GM19452 (cell line): ENCODE measurements at regions not wholly inside any gene's neighbourhood (a gene's known extent, or its start where the extent isn't known, plus 50 kb on each side); places are given as distances from the start of the nearest gene placed in this dataset.
"Not testable (repeated sequence)": the region's sequence is repeated elsewhere in the genome, so short reads cannot be mapped to it uniquely, and the experiment has no call there.

ENCODE experiments used
- ATAC-seq: cut with Tn5 transposase; IDR thresholded peaks from one replicate; pipeline ENCODE4 v1.9.1; 2021; ENCODE audit not compliant: unreplicated experiment

DNA sequence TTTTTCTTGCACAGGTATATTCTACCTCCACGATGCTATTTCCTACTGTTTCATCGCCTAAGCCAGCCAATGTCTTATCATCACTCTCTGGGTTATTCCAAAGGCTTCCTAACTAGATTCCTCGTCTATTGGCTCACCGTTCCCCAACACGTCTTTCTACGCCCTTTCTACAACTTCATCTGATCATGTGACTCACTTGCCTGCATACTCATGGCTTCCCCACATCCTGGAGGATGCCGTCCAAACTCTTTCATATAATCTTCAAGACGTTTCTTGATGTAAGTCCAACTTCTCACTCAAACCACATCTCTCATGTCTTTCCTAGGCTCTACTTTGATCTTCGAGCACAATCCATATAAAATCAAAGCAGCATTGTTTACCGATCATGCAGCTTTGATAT lies 322.0 kb upstream of the PPARGC1A start:
- ATAC-seq, result no peak

DNA sequence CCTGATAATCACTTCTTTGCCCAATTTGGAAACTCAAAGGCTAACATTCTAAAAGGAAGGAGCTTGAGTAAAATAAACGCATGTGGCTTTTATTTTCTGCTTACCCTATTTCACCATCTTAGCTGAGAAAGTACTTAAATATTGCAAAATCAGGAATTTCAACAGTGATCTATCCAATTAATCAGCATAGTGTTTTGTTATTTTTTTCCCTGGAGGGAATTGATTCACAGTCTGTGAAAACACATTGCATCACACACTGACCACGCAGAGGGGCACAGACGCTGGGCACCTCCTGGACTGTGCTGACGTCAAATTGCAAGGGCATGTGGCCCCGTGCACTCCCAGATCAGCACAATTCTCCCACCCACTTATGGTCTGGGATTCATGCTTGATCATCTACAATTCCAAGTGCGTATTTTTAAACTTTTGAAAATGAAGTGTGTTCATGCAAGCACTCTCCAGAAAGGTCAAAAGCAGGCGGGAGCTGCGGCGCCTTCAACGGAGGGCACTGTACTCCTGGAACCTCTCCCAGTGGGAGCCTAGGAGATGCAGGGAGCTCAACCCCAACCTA lies 320.6 kb upstream of the PPARGC1A start:
- ATAC-seq, result no peak

DNA sequence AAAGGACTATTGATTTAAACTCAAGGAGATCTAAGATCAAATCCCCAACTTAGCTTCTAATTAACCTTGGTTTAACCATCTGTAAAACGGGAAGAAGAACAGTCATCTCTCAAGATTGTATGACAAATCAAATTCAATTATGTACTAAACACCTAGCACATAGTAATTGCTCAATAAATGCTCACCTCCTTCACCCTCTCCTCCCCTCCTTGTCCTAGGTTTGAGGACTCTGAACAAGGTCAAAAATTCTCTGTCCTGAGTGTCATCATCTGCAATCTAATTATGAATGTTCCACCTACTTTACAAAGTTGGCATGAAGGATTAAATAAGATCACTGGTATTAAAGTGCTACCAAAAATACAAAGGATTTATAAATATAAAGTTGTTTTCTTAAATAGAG lies 320.1 kb upstream of the PPARGC1A start:
- ATAC-seq, result no peak

DNA sequence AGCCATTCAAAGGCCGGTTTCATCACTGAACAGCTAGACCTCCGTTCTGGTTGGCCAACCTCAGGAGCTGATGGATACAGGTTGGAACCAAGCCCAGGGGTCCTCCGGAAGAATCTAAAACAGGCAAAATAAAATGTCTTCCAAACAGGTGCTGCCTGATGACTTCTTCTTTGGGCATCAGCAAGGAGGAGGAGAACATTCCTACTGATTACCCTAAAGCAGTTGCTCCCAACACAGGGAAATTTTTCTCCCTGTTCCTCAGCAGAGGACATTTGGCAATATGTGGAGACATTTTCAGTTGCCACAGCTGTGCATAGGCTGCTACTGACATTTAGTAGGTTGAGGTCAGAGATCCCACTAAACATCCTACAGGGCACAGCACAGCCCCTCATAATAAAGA lies 319.3 kb upstream of the PPARGC1A start:
- ATAC-seq, result no peak

DNA sequence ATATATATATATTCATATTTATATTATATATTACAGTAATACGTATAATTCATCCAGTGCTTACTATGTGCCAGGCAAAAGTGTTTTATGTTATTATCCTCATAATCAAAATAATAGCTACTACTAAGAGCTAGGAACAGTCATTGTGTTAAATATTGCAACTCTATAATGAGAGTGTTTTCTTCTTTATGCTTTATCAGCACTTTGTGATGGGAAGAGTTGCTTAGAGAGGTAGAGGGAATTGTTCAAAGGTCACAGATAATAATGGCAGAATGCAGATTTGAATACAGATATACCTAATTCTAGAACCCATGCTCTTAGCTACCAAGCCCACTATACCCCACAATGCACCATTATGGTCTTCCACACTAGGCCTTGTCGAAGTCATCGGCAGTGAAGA lies 318.8 kb upstream of the PPARGC1A start:
- ATAC-seq, result no peak

DNA sequence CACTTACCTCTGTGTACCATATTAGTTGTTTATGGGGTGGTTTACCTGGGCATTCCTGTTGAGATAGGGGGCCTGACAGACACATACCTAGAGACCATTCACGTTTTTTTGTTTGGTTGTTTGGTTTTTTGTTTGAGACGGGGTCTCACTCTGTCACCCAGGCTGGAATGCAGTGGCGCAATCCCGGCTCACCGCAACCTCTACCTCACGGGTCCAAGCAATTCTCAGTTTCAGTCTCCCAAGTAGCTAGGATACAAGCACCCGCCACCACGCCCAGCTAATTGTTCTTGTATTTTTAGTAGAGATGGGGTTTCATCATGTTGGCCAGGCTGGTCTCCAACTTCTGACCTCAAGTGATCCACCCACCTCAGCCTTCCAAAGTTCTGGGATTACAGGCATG lies 314.9 kb upstream of the PPARGC1A start:
- not testable (repeated sequence) for ATAC-seq

DNA sequence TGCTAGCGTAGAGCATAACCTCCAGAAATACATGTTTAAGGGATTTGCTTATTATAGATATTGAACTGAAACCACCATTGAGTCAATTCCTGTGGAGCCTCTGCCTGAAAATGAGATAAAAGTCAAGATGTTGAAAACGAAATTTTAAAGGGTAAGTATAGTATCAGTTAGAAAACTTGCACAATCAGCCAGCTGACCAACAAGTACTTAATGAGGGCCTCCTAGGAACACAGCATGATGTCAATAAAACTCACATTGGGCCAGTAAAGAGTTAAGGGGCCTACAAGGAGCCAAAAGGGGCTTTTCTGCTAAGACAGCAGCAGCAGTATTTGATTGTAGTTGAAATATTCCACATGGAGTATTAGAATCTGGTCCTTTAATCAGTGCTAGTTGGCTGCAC lies 314.1 kb upstream of the PPARGC1A start:
- ATAC-seq, result no peak

DNA sequence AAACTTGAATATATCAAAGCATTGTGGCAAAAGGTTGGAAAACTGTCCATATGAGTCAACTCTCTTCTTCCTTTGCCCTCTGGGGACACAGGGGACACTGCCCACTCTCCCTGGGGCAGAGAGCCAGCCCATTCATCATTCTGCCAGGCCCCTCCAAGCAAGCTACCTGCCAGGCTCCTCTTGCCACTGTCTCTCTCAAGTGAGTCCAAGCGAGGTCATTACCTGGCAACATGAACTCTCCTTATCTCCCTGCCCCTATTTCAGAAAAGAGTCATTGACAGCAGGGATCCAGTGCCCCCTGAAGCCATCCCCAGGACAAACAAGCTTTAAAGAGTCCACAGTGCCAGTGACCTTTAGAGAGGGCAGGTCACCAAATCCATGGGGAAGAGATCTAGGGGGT lies 312.7 kb upstream of the PPARGC1A start:
- no peak for ATAC-seq

DNA sequence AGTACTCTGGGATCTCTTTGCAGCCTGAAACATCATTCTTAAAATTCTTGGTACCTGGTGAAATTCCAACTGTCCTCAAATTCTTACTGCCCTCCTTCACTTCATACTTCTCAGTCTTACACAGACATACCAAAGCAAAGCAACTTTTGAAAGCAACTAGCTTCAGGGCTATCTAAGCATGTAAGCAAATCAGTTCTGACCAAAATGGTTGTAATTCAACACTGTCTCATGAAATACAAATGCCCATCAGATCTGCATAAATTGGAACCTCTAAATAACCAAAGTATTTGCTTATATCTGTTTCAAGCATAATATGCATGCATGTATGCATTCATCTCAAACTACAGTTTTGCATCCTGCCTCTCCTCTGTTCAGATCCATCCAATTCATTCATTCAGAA lies 308.1 kb upstream of the PPARGC1A start:
- ATAC-seq, result no peak

DNA sequence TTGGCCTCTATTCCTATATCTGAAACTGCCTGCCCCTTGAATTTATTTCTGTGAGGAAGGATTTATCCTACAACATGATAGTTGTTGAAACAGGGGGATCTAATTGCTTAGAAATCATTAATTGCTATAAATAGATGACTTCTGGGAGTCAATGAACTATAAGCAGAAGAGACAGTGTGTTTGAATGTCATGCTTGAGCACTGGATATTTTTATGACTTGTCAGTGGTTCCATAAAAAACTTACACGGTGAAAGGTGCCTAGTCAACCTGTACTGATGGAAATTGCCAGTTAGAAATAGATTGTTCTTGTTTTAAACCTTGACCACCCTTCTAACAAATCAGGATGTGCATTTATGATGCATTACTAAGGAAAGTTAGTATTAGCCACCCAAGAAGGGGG lies 306.9 kb upstream of the PPARGC1A start:
- no peak for ATAC-seq

DNA sequence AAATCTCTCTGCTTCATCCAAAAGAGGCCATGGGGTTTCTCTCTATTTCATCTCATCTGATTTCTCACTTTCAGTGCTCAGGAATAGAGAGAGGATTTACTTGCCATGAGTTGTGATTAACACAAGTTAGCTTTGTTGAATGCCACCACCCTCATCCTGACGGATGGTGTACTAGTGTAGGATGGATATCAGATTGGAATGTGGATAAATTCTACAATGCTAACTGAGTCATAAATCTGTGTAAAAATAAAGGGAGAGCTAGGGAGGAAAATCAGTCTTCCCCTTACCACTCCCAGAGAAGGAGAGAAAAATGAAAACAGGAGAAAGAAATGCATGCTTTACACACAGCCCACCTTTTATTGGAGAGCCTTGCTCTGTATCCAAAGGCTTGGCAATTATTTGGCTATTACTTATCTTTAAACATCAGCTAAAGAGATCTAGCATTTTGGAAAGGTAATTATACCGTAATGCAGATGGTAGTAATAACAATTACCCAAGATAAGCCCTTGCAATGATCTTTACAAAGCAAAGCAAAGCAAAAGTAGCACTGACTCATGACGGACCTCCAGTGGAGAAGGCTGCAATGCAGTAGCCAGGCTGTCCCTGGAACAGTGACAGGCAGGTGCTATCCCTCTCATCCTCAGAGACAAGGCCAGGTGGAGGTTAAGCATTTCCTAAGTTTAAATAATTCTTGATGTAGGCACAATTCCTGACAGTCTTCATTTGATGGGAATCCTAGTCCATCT lies 306.3 kb upstream of the PPARGC1A start:
- no peak for ATAC-seq

DNA sequence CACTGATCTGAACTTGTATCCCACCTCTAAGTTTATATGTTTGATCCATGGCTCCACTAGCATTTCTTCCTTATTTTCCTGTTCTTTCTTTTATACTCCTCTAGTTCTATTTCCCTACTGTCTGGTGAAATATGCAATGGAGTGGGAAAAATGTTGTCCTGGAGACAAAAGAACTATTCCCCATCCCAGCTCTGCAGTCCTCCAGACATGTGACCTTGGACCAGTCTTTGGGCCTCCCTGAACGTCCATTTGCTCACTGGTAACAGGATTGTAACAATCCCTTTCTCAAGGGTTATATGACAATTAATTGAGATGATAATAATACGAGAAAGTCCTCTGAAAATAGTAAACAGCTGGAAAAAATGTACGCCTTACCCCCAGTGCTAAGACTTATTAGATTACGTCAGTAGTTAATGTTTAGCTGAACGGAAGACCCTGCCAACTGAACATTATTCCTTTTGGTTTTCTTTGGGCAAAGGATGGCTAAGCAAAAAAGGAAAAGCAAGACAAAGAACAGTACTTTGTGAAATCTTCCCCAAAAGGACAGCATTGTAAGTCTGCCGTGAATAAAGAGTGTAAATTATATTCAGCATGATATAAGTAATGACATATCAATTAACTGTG lies 302.3 kb upstream of the PPARGC1A start:
- no peak for ATAC-seq

DNA sequence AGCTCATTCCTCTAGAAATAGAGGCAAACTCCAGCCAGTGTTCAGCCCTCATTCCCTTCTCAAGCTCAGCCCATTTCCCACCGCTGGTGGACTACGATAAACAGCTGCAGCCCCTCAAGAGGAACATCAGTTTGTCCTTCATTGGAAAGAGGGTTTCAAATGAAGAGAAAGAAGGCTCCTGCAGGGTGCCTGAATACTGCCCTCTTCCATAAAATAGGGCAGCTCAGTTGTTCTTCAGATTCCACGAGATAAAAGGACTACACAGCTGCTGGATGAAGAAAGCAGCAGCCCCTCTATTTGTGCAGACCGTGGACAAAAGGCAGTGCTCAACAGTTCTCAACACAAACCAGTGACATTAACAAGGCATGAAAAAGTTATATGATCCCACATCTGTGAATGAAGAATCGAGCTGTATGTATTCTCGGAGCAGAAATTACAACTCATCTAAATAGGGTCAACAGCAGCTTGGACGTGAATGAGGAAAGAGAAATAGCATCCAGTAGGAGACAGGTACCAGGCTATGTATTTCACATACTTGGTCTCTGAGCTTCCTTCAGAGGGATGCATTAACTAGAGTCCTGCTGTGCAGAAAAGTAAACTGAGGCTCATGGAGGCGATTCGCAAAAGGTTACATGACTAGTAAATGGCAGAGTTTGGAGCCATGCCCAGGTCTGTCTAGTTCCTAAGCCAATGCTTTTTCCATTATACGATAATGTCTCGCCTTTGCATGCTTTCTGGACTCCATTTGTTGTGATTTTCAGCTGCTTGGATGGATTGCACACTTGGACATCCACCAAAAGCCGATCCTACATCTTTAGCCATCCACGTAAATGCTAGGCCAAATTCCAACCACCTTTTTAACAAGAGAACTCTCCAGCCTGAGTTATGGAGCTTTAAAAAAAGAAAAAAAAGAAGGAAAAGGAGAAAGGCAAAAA lies 301.2 kb upstream of the PPARGC1A start:
- ATAC-seq, result no peak

DNA sequence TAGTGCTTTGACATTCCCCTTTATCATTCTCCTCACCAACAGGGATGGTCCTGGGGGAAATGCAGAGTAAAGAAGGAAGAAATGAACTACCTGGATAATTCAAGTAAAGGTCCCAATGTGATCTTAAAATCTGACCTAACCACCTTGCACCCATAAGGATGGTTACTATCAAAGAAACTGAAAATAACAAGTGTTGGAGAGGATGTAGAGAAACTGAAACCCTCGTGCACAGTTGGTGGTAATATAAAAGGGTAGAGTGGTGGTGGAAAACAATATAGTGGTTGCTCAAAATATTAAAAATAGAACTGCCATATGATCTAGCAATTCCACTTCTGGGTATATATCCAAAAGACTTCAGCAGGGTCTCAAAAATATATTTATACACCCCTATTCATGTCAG lies 298.6 kb upstream of the PPARGC1A start:
- ATAC-seq, result no peak

DNA sequence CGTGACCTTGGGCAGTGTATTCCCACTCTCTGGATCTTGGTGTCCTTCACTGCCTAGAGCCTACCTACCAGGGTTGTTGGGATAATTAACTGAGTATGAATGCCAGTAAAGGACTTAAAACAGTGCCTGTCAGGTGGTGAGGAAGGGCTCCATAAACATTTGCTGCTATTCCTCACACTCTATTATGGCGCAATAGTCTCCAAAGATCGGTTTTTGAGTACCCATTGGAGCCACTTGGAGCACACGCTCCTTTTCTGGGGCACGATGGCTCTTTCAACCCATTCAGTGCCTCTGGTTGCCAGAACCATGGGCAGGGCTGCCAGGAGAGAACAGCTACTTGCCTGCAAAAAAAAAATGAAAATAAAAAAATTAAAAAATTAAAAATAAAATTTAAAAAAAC lies 296.6 kb upstream of the PPARGC1A start:
- ATAC-seq, result no peak

DNA sequence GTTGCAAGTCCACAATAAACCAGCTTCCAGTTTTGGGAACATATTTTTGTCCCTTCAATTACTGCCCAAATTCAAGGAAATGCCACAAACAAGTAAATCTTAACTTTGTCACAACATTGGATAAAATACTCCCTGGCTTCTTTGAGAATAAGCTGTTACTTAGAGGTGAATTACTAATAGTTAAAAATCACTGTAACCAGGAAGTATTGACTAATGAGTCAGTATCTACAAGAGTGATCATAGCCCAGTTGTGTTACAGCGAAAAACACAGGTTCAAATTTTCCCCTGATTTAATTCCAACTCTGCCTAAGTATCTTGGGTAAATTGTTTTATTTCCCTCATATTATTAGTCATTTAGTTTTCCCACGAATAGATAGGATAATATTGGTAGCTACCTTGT lies 291.2 kb upstream of the PPARGC1A start:
- ATAC-seq, result no peak

DNA sequence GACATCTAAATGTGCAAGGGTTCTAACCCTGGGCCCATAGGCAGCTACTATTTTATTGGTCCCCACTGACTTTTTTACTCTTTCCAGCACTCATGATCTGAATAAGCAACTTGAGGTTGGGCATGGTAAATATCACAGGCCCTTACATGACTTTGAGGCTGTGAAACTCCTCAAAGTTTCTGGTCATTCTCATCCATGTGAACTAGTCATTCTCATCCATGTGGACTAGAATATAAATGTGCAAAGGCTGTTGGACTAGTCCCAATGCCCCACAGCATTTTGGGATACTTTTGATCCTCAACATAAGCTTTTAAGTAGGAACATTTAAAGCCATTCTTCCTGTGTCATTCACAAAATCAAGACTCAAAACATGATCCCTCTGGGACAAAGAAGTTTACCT lies 290.7 kb upstream of the PPARGC1A start:
- ATAC-seq, result no peak

DNA sequence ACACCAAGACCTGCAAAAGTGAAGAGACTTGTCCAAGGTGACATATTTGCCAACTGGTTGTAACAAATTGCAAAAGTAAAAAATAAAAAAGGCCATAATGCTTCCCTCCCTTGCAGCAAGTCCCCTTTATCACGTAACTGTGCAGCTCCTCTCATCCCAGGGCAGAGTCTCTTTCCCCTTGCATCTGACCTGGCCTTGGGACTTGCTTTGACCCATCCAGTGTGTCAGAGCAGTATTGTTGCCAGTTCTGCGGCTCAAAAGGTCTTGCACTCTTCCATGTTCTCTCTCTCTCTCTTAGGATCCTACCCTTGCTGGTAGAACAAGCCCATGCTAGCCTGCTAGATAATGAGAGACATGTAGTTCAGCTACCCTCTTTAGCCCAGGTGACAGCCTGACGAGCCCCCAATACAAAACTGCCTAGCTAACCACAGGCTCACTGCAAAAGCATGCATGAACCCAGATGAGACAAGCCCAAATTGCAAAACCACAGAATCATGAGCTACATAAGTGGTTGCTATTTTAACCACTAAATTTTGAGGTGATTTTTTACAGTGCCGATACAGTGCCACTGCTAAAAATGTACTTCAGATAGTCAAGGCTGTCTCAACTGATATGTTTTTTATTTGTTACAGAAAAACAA lies 289.5 kb upstream of the PPARGC1A start:
- ATAC-seq, result no peak

DNA sequence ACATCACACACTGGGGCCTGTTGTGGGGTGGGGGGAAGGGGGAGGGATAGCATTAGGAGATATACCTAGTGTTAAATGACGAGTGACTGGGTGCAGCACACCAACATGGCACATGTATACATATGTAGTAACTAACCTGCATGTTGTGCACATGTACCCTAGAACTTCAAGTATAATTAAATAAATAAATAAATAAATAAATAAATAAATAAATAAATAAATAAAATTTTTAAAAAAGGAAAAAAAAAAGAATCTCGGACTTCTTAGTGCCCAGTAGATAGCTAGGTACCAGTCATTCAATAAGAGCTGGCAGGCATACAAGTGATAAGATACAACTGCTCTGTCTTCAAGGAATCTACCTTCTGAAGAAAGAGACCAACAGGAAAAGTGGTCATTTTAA lies 287.6 kb upstream of the PPARGC1A start:
- not testable (repeated sequence) for ATAC-seq

DNA sequence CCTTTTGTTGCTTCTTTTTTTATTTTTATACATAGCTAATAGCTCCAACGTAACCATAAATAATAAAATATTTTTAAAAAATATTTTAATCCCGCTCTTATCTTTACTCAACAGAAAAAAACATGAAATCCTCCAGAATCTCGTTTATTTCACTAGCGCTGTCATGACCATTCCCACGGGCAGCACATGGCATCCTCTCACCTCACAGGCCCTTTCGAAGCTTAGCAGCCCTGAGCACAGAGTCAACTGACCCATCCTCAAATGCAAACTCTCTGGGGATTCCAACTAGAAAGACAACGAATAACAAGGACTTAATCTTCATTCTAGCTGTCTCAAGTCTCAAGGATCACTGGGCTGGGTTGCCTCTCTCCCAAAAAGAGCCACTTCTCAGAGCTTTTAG lies 285.9 kb upstream of the PPARGC1A start:
- no peak for ATAC-seq

DNA sequence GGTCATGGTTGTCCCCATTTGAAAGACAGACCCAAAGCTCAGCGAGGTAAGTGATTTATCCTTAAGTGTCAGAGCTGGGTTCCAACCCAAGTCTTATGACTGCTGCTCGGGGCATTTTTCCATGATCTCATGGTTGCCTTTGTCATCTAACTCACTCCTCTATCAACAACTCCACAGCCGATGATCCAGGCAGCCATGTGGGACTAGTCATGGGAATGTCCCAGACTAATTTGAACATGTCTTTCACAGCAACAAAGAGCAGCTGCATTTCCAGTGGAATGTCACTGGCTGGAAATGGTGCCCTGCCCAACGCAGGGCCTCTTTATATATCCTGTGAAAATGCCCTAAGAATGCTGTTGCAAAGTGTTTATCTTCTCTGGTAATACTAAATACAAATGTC lies 284.8 kb upstream of the PPARGC1A start:
- ATAC-seq, result no peak
